Amniotic epithelial cell (primary cell): ENCODE measurements at regions not wholly inside any gene's neighbourhood (a gene's known extent, or its start where the extent isn't known, plus 50 kb on each side); places are given as distances from the start of the nearest gene placed in this dataset.

ENCODE experiments used
- DNase-seq: peaks from one replicate; pipeline ENCODE4 v3.0.0-alpha.2; 2010; ENCODE audit warnings: low read depth

GRCh38 chr13:22428188-22428828, 752.5 kb upstream of the SGCG start:
- DNase-seq: peak; percentile 98

- no peak for DNase-seq
These were observed 748.1 kb upstream of the SGCG start for GRCh38 chr13:22432690-22433089.

- DNase-seq: no peak
These were observed 733.5 kb upstream of the SGCG start for GRCh38 chr13:22447132-22447886.

- no peak for DNase-seq
These were observed 731.5 kb upstream of the SGCG start for GRCh38 chr13:22449251-22449650.

- DNase-seq: peak; percentile 54
These were observed 729.4 kb upstream of the SGCG start for GRCh38 chr13:22451327-22451741.

GRCh38 chr13:22454586-22454985, 726.2 kb upstream of the SGCG start:
- DNase-seq: peak; percentile 51

GRCh38 chr13:22455036-22455435, 725.7 kb upstream of the SGCG start:
- DNase-seq: no peak

GRCh38 chr13:22461854-22462490, 718.8 kb upstream of the SGCG start:
- DNase-seq: peak; percentile 78

- no peak for DNase-seq
These were observed 717.7 kb upstream of the SGCG start for GRCh38 chr13:22463089-22463488.

- DNase-seq: no peak
These were observed 712.7 kb upstream of the SGCG start for GRCh38 chr13:22468045-22468444.

- DNase-seq: no peak
These were observed 712.0 kb upstream of the SGCG start for GRCh38 chr13:22468824-22469223.

- DNase-seq: no peak
These were observed 711.3 kb upstream of the SGCG start for GRCh38 chr13:22469452-22469851.

- peak; percentile 50 for DNase-seq
These were observed 710.7 kb upstream of the SGCG start for GRCh38 chr13:22470075-22470474.

- no peak for DNase-seq
These were observed 698.2 kb upstream of the SGCG start for GRCh38 chr13:22482496-22483000.

GRCh38 chr13:22483276-22483675, 697.5 kb upstream of the SGCG start:
- no peak for DNase-seq

- DNase-seq: peak; percentile 53
These were observed 694.3 kb upstream of the SGCG start for GRCh38 chr13:22486490-22486889.

- DNase-seq: peak; percentile 86
These were observed 692.8 kb upstream of the SGCG start for GRCh38 chr13:22487932-22488331.

- no peak for DNase-seq
These were observed 691.0 kb upstream of the SGCG start for GRCh38 chr13:22489771-22490170.

- DNase-seq: no peak
These were observed 685.0 kb upstream of the SGCG start for GRCh38 chr13:22495819-22496218.

GRCh38 chr13:22496803-22497508, 683.8 kb upstream of the SGCG start:
- DNase-seq: no peak

GRCh38 chr13:22497991-22498780, 682.6 kb upstream of the SGCG start:
- DNase-seq: no peak

- peak; percentile 65 for DNase-seq
These were observed 680.9 kb upstream of the SGCG start for GRCh38 chr13:22499919-22500318.
